Adrenal gland (tissue), 5 donors: ENCODE measurements at regions not wholly inside any gene's neighbourhood (a gene's known extent, or its start where the extent isn't known, plus 50 kb on each side); places are given as distances from the start of the nearest gene placed in this dataset.

Experiments used
- POLR2A ChIP-seq, 2 donors: fragments of 450-650 bp; IDR thresholded peaks; one replicate each; pipeline ENCODE4 v1.6.1; 2017; ENCODE audit warnings: antibody characterized with exemption in 2 of 2, mild to moderate bottlenecking in 2 of 2, moderate library complexity in 1 of 2
- TF ChIP-seq, protein P1 (sequence below), 6 experiments: fragments of 450-650 bp in 4 of 6; fragments of 200-600 bp in 2 of 6; sonication (generic) in 1 of 6; IDR thresholded peaks; 1 replicate in 5 of 6; 2 replicates in 1 of 6; pipeline versions ENCODE4 v1.5.1 to v1.8.0; 2016 to 2021; ENCODE audit warnings: antibody characterized with exemption in 6 of 6, mild to moderate bottlenecking in 2 of 6, moderate library complexity in 1 of 6
- donor health status: DM: no; HTN: no; CAD: no.

DNA sequence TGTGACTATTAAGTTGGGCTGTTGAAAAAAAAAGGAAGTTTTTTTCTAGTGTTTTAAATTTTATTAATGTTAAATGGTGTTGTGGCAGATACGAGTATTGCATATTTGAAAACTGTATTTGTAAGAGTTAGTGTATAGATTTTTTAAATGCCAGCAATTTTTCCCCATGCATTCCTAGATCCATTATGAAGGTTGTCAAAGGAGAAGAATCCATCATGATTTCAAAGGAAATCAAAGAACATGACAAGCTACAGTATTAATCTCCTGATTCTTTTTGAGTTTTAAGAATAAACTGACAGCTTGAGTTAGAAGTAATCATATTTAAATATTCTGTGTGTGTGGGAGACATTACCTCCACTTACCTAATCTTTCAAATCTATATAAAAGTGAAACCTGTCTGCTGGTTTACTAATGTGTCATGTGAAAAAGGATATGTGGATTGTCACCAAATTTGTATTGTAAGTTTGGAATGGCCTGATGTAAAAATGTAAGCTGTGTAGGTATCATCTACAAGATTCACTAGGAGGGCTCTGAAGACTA is 111.0 kb upstream of the HS3ST5 start:
- TF ChIP-seq POLR2A (IDR thresholded peaks at IDR 0.05): no peak
- TF ChIP-seq, protein P1, sequence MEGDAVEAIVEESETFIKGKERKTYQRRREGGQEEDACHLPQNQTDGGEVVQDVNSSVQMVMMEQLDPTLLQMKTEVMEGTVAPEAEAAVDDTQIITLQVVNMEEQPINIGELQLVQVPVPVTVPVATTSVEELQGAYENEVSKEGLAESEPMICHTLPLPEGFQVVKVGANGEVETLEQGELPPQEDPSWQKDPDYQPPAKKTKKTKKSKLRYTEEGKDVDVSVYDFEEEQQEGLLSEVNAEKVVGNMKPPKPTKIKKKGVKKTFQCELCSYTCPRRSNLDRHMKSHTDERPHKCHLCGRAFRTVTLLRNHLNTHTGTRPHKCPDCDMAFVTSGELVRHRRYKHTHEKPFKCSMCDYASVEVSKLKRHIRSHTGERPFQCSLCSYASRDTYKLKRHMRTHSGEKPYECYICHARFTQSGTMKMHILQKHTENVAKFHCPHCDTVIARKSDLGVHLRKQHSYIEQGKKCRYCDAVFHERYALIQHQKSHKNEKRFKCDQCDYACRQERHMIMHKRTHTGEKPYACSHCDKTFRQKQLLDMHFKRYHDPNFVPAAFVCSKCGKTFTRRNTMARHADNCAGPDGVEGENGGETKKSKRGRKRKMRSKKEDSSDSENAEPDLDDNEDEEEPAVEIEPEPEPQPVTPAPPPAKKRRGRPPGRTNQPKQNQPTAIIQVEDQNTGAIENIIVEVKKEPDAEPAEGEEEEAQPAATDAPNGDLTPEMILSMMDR (IDR thresholded peaks at IDR 0.05): no peak
